Suppressor macrophage treated with lipopolysaccharide for 1 hour (primary cell): ENCODE measurements at regions not wholly inside any gene's neighbourhood (a gene's known extent, or its start where the extent isn't known, plus 50 kb on each side); places are given as distances from the start of the nearest gene placed in this dataset.
"Not testable (repeated sequence)": the region's sequence is repeated elsewhere in the genome, so short reads cannot be mapped to it uniquely, and the experiment has no call there.

Experiments used
- DNase-seq, 3 donors: peaks; one replicate each; pipeline ENCODE4 v3.0.0-alpha.2; 2020 to 2022

DNA sequence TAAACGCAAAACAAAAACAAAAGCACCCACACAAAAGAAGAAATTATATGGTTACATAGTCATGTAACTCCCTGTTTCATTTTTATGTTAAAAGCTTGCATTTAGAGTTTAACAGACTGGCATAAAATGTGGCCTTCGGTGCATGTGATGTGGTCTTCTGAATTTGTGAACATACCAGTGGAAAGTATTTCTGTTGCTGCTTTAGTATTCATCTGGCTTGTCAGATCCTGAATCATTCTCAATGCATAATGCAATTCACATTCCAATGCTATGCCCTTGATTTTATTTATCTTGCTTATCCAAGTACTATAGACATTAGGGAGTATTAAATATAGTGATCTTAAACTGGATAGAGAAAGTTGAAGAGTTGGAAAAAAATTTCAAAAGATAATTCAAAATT is 740.2 kb upstream of the ZNF608 start:
- no peak for DNase-seq

DNA sequence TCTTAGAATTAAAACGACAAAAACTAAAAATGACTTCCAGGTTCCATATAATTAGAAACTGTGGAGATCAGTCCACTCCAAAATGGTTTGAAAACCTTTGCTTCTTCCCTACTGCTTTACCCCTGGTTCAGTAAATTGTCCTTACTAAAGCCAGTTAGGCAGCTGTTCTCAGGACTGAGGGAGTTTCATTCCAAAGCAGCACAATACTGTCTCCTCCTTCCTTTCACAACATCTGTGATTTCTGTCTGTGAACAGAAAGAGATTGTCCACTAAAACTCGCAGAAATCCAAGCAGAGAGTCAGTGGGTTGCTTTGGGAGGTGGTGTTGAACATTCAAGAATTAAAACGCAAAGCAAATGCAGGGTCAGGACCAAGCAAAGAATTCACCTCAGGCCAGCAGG is 740.8 kb upstream of the ZNF608 start:
- DNase-seq: no peak

DNA sequence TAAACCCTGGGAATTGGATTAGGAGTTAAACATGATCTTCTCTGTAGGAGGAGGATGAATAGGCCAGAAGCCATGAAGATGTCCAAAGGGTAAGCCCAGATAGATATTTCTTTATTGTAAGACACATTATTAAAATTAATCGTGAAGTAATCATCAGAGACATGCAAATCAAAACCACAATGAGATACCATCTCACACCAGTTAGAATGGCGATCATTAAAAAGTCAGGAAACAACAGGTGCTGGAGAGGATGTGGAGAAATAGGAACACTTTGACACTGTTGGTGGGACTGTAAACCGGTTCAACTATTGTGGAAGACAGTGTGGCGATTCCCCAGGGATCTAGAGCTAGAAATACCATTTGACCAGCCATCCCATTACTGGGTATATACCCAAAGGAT is 741.2 kb upstream of the ZNF608 start:
- not testable (repeated sequence) for DNase-seq

DNA sequence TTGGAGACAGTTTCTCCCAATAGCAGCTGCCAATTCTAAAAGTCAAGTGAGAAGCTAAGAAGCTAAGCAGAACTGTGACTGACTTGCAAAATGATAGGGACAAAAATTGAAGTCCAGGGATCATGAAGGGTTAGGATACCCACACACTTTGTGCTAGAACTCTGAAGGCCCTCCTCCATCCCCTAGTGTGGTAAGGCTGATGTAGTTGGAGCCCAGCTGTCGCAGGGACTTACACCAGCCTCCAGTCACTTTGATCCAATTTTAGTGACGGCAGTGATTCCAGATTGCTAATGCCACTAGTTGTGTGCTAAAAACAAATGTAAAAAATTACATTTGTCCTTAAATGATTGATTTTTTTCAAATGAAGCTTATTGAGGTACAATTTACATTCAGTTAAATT is 742.7 kb upstream of the ZNF608 start:
- DNase-seq: no peak

DNA sequence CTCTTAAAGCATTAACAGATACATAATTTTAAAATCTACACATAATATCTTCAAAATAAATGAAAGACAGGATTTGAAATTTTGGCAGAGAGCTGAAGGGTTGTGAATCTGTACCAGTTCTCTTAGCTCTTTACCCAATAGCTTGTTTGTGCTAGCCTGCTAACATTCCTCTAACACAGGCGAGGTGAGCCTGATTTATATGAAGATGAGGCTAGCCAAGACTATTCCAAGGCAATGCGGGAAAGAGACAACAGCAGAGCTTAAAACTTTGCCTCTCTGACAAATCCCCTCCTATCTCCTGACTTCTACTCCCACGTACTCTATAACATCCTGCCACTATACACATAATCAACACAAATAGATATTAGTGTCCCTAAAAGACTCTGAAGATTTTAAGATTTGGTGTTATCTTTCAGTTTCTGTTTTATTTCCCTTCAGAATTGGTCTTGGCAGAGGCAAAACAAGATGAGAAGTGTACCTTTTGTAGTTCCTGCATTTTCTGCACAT is 745.6 kb upstream of the ZNF608 start:
- no peak for DNase-seq

DNA sequence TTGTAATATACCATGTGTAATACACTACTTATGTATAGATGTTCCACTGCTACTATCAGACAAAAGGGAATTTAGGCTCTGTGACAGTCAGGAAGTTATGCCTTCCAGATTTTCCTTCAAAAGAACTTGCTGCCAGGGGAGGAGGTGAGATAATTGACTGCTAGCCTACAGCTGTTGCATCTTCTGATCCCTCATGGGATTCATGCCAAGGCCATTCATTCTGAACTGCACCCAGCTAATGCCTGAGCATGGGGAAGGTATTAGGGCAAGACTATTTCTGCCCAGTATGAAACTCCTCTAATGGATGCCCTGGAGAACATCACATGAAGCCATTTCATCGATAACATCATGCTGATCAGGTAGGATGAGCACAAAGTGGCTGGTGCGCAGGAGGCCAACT is 746.5 kb upstream of the ZNF608 start:
- DNase-seq: no peak

DNA sequence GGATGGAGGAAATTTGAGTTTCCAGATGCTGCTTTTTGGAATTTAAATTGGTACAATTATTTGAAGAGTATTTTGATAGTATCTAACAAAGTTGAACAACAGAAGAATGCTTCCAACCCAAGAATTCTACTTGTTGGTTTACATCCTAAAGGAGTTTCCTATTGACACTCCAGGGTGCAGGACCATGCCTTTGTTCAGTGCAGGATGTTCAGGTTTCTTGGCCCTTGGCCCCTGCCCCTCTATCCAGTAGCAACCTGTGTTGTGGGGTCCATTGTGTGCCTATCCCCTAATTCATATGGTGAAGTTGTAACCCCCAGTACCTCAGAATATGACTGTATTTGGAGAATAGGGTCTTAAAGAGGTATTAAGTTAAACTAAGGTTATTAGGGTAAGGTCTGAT is 750.0 kb upstream of the ZNF608 start:
- DNase-seq: no peak

DNA sequence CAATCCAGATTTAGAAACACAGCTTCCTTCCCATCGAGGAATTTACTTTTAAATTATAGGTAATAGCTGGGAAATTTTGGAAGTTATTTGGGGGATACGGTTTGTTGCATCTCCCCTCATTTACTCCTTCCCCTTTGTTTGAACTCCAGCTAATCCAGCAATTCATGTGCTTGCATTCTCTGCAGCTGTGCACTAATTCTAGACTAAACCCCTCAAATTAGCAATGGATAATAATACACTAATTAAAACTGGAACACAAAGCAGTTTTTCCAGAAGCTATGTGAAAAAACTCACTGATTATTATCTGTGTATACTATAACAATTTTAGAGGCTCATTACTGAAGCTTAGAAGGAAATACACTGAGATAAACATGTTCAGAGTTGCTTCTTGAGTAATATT is 751.2 kb upstream of the ZNF608 start:
- DNase-seq: no peak

DNA sequence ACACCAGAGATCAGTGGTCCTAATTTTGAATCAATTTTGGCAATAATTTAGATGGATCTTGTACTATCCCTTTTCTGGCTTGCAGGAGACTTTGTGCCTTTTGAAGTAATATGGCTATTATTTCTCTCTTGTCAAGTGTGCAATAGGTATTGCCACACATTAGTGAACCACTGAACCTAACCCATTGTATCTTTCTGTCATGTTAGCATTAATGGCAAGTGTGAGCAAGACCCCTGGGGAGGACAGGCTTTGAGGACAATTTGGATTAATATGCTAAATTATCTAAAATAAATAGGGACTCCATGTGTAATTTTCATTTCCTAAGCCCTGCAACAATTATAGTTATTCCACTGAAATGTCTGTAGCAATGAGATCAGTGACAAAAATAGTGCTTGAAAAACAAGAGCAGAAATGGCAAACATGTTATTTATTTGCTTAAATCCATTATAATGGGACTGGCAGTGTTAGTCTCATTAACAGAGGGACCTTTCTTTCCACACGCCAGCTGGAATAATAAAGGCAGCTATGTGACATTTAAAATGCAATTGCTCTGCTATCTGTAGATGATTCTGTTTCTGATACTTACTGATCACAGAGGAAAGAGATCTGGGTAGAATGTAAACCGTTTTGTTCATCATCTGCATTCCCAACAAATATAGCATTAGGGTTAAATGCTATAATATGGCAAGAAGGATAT is 753.3 kb upstream of the ZNF608 start:
- DNase-seq: no peak

DNA sequence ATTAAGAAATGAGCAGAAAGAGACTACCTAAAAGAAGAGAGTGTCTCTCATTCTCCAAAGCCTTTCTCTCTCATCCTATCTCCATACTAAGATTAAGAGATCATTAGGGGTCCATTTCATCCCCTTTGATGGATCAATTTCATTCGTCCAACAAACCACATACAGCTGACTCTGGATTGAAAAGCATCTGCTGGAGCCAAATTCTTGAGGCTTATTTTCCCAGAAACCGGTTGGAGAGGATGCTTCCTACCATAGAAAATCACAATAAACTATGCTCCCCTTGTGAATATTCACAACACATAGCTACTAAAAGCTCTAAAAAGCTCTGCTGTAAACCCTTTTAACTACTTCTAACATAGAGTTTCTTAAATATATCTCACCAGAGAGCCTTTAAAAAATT is 755.0 kb upstream of the ZNF608 start:
- DNase-seq: no peak

DNA sequence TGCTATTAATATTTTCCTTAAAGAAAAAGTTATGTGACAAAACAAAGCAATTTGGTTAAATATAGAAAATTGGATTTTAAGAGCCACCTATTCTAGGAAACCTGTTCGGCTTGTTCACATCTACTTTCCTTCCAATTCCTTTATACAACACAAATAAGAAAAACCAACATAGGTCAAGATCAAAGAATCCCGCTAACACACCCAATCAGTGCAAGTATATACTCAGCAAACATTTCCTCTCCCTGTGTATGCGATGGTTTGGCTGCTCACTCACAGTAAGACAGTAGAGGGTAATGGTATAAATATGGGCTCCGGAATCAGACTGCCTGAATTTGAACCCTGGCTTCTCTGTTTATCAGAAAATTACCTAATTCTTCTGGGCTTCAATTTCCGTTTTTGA is 757.5 kb upstream of the ZNF608 start:
- DNase-seq: no peak

DNA sequence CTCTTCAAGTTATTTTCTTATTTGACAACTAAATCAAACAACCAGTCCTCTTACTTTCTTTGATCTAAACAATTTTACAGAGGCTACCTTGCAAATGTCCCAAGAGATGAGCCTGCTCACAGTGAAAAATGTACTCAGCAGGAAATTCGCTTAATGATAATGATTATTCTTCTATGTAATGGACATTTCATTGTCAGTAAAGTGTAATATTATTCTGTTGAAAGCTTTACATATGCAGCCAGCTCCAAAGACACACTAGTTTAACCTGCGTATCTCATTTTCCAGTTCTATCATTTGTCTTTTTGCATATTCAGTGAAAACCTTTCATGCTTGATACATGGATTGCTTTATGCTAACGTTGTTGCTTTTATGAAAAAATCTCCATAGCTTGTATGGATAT is 758.7 kb upstream of the ZNF608 start:
- no peak for DNase-seq

DNA sequence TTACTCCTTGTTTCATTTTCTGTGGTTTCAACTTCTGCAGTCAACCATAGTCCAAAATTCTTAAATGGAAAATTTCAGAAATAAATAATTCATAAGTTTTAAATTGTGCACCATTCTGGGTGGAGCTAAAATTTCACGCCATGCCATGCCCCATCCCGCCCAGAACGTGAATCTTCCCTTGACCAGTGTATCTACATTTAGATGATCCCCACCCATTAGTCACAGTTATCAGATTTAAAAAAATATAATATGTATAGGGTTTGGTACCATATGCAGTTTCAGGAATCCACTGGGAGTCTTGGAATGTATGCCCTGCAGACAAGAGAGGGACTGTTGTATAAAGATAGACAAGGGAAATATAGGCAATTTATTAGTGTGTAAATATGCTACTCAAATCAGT is 759.7 kb upstream of the ZNF608 start:
- no peak for DNase-seq

DNA sequence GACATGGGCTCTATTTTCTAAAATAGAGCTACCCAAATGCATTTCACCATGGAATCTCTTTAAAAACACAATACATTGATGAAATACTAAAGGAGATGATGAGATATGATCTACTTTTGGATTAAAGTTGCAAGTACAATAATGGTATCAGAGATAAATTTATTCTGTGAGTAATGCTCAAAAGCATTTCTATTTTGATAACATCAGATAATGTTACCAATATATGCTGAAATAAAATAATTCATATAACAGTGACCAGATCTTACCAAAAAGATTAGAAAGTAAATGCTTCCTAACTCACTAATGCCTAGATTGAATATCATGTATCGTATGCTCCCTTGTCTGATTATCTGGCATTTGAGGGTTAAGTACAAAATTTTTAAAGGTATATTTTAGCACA is 761.8 kb upstream of the ZNF608 start:
- no peak for DNase-seq

DNA sequence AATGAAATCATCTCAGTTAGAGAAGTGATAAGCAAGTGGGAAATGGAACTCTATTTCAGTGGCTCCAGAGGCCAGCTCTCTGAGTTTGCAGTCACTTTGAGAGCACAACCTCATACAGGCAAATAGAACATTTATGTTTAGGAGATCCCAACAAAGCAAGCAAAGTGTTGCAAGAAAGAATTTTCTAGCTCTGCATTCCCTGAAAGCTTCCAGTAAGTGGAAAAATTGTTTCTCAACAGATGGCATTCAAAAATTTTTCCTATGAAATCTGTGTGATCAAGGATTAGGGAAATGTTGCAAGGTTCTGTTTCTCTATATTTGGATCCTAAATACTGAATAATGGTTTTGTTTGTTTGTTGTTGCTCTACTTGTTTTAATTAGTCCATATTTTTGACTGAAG is 764.2 kb upstream of the ZNF608 start:
- DNase-seq: no peak

DNA sequence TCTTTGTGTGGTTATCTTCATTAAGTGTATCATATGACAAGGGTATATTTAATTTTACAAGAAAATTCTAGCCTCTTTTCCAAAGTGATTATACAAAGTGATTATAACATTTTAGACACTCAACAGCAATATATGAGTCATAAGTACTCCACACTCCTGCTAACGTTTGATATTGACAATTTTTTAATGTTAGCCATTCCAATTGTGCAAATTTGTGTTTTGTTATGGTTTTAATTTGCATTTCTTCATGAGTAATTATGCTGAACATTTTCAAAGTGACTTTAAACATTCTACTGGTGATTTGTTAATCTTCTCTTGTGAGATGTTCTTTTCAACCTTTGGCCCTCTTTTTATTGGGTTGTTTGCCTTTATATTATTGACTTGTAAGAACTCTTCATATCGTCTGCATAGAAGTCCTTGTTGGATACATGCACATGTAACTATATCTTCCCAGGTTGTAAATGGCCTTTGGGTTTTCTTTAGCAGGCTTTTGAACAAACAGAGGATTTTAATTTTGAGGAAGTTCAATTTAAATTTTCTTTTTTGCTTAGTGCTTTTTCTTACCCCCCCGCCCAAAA is 771.6 kb upstream of the ZNF608 start:
- no peak for DNase-seq

DNA sequence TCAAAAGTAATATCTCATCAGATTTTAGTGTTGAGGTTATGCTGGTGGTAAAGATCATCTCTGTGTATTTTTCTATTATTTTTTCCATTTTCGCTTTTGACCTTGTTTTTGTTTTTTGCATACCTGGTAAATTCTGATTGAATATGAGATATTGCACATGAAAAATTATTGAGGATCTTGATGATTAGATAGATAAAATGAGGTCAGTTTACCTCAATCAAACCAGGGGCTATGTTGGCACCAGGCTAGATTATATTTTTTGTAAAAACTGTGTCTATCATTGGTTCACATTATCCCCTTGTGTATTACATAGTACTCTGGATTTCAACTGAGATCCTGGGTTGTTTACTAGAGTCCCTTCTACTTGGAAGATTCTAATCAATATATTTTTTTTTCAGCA is 774.9 kb upstream of the ZNF608 start:
- no peak for DNase-seq

DNA sequence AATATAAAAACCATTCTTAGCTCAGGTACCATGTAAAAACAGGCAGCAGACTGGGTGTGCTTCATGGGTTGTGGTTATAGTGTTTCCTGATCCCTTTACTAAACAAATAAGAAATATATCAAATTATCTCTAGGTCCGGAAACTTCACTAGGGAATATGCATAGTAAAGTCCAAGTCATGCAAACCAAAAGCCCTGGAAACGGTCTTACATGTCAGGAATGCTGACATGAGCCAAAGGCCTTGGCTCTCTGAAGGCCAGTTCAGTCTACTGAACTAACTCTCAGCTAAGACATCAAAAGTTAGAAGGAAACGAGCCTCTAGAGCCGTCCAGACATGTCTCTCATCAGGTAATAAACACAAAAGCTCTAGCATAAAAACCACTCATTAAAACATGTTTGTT is 778.9 kb upstream of the ZNF608 start:
- no peak for DNase-seq

DNA sequence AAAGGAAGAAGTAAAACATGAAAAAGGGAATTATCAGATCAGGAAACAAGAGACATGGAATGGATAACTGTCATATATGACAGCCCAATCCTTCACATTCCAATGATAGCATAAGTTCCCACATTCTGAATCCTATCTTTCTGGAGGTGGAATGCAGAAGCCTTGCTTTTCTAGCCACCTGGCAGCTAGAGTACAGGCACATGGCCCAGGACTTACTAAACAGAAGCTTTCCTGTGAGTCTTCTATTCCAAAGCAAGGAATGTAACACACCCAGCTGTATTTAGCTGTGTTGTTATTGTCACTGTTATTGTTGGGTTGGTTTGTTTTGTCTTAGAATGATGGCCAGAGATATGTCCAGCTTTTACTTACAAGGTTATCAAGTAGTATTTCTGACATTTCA is 780.5 kb upstream of the ZNF608 start:
- no peak for DNase-seq

DNA sequence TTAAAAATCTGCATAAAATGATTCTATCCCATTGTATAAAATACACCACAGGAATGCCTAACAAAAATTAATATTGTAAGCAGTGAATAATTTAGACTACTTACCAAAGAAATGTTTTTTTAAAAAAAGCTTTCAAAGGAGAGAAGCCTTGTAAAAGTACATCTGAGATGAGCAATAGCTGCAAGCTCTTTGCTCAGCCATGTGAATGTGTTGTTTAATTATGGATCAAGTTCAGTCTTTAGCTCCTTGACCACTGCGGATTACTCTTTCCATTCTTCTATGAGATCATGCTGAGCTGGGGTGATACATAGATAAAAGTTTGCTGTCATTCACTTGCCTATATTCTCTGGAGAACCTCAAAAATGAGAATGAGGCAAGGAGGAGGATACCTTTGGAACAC is 782.4 kb upstream of the ZNF608 start:
- DNase-seq: no peak

DNA sequence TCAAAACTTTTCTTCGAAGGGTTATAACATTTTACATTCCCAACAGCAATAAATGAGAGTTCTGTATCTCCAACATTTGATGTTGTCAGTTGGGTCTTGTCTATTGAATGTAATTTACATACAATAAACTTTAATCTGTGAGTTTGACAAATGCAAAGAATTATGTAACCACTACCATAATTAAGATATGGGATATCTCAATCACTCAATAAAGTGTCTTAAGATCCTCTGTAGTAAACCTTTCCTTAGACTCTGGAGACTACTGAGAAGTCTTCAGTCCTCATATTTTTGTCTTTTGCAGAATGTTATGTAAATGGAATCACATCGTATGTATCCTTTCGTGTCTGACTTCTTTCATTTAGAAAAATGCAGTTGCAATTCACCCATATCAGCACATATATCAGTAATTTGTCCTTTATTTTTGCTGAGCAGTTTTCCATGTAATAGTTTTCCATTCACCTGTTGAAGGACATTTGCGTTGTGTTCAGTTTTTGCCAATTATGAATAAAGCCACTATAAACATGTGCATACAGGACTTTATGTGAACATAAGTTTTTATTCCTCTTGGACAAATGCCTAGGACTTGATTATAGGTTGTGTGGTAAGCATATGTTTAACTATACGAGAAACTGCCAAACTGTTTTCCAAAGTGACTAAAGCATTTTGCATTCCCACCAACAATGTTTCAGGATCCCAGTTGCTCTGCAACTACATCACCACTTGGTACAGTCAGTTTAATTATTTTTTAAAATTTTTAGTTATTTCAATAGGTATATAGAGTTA is 784.6 kb upstream of the ZNF608 start:
- no peak for DNase-seq

DNA sequence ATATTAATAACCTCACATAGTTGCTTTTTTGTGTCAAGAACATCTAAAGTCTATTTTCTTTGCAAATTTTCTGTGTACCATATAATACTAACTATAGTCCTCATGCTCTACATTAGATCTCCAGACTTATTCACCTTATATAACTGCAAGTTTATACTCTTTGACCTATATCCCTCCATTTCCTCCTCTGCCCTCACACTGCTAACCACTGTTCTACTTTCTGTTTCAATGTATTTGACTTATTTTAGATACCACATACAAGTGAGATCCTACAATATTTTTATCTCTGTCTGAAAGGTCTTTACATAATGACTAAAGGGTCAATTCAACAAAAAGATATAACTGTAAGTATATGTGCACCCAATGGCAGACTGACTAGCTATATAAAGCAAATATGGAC is 789.7 kb upstream of the ZNF608 start:
- no peak for DNase-seq

DNA sequence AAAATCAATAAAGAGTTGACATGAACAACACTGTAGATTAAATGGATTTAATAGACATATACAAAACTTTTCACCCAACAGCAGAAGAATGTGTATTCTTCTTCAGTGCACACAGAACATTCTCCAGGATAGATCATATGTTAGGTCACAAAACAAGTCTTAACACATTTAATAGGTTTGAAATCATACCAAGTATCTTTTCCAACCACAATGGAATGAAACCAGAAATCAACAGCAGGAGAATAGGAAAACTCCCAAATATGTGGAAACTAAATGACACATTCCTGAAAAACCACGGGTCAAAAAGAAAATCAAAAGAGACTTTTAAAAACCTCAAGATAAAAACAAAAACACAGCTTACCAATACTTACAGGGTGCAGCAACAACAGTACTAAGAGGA is 790.1 kb upstream of the ZNF608 start:
- DNase-seq: no peak

DNA sequence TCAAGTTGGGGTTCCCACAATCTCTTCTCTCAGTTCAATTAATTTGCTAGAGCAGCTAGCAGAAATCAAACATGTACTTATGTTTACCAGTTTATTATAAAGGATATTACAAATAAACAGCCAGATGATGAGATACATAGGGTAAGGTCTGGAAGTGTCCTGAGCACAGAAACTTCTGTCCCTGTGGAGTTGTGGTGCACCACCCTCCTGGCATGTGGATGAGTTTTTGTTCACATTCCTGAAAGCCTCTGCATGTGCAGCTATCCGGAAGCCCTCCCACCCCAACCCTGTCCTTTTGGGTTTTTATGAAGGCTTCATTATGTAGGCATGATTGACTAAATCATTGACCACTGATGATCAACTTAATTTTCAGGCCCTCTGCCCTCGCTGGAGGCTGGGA is 791.2 kb upstream of the ZNF608 start:
- DNase-seq: no peak
